PC-9 (cell line): ENCODE measurements at regions not wholly inside any gene's neighbourhood (a gene's known extent, or its start where the extent isn't known, plus 50 kb on each side); places are given as distances from the start of the nearest gene placed in this dataset.

Source experiments
- BruUV-seq: library from RNA; stranded (reverse); fragments of 400-500 nt; replicated peaks from 2 replicates; lab custom pipeline; 2021; lab: Mats Ljungman, UMichigan
- CTCF ChIA-PET: fragments of 300-600 bp; sonication (Branson Sonifier 250); formaldehyde crosslinking; loops from one replicate; lab custom pipeline; 2022; ENCODE audit warnings: antibody characterized with exemption; lab: Charles Lee
- POLR2A ChIA-PET: fragments of 300-600 bp; sonication (Branson Sonifier 250); formaldehyde crosslinking; loops from one replicate; lab custom pipeline; 2022; ENCODE audit warnings: antibody characterized with exemption; ENCODE audit not compliant: unreplicated experiment; lab: Charles Lee
- DNase-seq, 2 experiments: peaks; one replicate each; pipeline versions ENCODE4 v3.0.0 to v3.0.0-alpha.2; 2015 to 2022; ENCODE audit warnings: mixed read lengths in 1 of 2
- H2AFZ ChIP-seq: fragments of 200-600 bp; sonication (generic); 2 replicates; pipeline ENCODE4 v1.8.1; 2017; ENCODE audit warnings: antibody characterized with exemption
- H3F3A ChIP-seq: fragments of 200-600 bp; sonication (generic); 2 replicates; pipeline ENCODE4 v1.8.1; 2017; ENCODE audit warnings: antibody characterized with exemption, mild to moderate bottlenecking, low read depth; ENCODE audit not compliant: insufficient read depth
- H3K27ac ChIP-seq: fragments of 200-600 bp; sonication (generic); 2 replicates; pipeline ENCODE4 v1.6.1; 2016; ENCODE audit warnings: mixed run types
- H3K27me3 ChIP-seq: fragments of 200-600 bp; sonication (generic); 2 replicates; pipeline ENCODE4 v1.6.1; 2016; ENCODE audit warnings: low read depth, mixed run types; ENCODE audit not compliant: insufficient read depth
- H3K36me3 ChIP-seq: fragments of 200-600 bp; sonication (generic); 2 replicates; pipeline ENCODE4 v1.6.1; 2016; ENCODE audit warnings: low read depth, mixed run types
- H3K4me1 ChIP-seq: fragments of 200-600 bp; sonication (generic); replicated peaks from 2 replicates; pipeline ENCODE4 v1.6.1; 2016; ENCODE audit warnings: mixed run types; ENCODE audit not compliant: insufficient read depth
- H3K4me2 ChIP-seq: fragments of 200-600 bp; sonication (generic); 2 replicates; pipeline ENCODE4 v1.6.1; 2017; ENCODE audit warnings: mixed run types
- H3K4me3 ChIP-seq: fragments of 200-600 bp; sonication (generic); 2 replicates; pipeline ENCODE4 v1.6.1; 2016; ENCODE audit warnings: mixed run types
- H3K79me2 ChIP-seq: fragments of 200-600 bp; sonication (generic); 2 replicates; pipeline ENCODE4 v1.6.1; 2017; ENCODE audit warnings: low read depth, mixed run types
- H3K9me2 ChIP-seq: fragments of 200-600 bp; sonication (generic); 2 replicates; pipeline ENCODE4 v1.8.1; 2017; ENCODE audit warnings: mild to moderate bottlenecking; ENCODE audit not compliant: insufficient read depth
- H3K9me3 ChIP-seq: fragments of 200-600 bp; sonication (generic); 2 replicates; pipeline ENCODE4 v1.8.1; 2016; ENCODE audit warnings: low read depth; ENCODE audit not compliant: insufficient read depth
- H4K20me1 ChIP-seq: fragments of 200-600 bp; sonication (generic); 2 replicates; pipeline ENCODE4 v1.8.1; 2017; ENCODE audit not compliant: insufficient read depth
- EZH2 ChIP-seq: fragments of 200-600 bp; sonication (generic); IDR thresholded peaks from 2 replicates; pipeline ENCODE4 v1.8.0; 2017; ENCODE audit warnings: antibody characterized with exemption, low read depth
- intact Hi-C: fragments of 100-400 bp; cut with micrococcal nuclease; formaldehyde crosslinking; loops from one replicate; pipeline ENCODE4 v1.10.0; 2022; ENCODE audit not compliant: unreplicated experiment
- TF ChIP-seq, protein P1 (sequence below): fragments of 200-600 bp; sonication (generic); conservative IDR thresholded peaks from 2 replicates; pipeline ENCODE4 v1.6.1; 2017; ENCODE audit warnings: mixed run types, antibody characterized with exemption, mild to moderate bottlenecking, moderate library complexity

- intact Hi-C loops, result no loop called here
- ChIA-PET CTCF (no interaction called here), POLR2A (no interaction called here)
- TF ChIP-seq, protein P1, sequence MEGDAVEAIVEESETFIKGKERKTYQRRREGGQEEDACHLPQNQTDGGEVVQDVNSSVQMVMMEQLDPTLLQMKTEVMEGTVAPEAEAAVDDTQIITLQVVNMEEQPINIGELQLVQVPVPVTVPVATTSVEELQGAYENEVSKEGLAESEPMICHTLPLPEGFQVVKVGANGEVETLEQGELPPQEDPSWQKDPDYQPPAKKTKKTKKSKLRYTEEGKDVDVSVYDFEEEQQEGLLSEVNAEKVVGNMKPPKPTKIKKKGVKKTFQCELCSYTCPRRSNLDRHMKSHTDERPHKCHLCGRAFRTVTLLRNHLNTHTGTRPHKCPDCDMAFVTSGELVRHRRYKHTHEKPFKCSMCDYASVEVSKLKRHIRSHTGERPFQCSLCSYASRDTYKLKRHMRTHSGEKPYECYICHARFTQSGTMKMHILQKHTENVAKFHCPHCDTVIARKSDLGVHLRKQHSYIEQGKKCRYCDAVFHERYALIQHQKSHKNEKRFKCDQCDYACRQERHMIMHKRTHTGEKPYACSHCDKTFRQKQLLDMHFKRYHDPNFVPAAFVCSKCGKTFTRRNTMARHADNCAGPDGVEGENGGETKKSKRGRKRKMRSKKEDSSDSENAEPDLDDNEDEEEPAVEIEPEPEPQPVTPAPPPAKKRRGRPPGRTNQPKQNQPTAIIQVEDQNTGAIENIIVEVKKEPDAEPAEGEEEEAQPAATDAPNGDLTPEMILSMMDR, result no peak
- TF ChIP-seq EZH2, result no peak
- no peaks in the 10 kb centered on the region for H3K9me2 ChIP-seq
- H3K27me3 ChIP-seq, result no peaks in the 10 kb centered on the region
- no peaks in the 10 kb centered on the region for H3K36me3 ChIP-seq
- BruUV-seq, result no TSS peak
- no peak for DNase-seq
- no peak overlapping the region for H2AFZ ChIP-seq
- no peaks in the 10 kb centered on the region for H4K20me1 ChIP-seq
- peaks cover 15% of the 10 kb centered on the region for H3K4me1 ChIP-seq
- no peak overlapping the region for H3K27ac ChIP-seq
- no peak overlapping the region for H3K4me2 ChIP-seq
- no peaks in the 10 kb centered on the region for H3K79me2 ChIP-seq
- no peaks in the 10 kb centered on the region for H3K9me3 ChIP-seq
- no peak overlapping the region for H3K4me3 ChIP-seq
- peaks cover 16% of the 10 kb centered on the region; the same call in 1 of the 2 replicates for H3F3A ChIP-seq
Observed at GRCh38 chr20:57805747-57806146, 95.9 kb upstream of the PMEPA1 start.

GRCh38 chr20:57804470-57805250 is 94.8 kb upstream of the PMEPA1 start:
- ChIA-PET CTCF (no interaction called here), POLR2A (interaction anchor here (0.6 kb wide), 1 partner anchor 187 kb away, joined by 4 read pairs; no protein-coding TSS in a partner anchor)
- no TSS peak for BruUV-seq
- peaks cover 4% of the 10 kb centered on the region for H3K4me1 ChIP-seq
- no peak overlapping the region for H3K4me2 ChIP-seq
- TF ChIP-seq EZH2, result no peak
- TF ChIP-seq, protein P1, result no peak
- H3K9me2 ChIP-seq, result no peaks in the 10 kb centered on the region
- DNase-seq, result no peak
- H3K27ac ChIP-seq, result no peak overlapping the region
- H3F3A ChIP-seq, result peaks cover 7% of the 10 kb centered on the region; the same call in 1 of the 2 replicates
- H3K27me3 ChIP-seq, result no peaks in the 10 kb centered on the region
- H3K4me3 ChIP-seq, result no peak overlapping the region
- no peaks in the 10 kb centered on the region for H3K36me3 ChIP-seq
- intact Hi-C loops, result no loop called here
- no peaks in the 10 kb centered on the region for H4K20me1 ChIP-seq
- H2AFZ ChIP-seq, result no peak overlapping the region
- H3K9me3 ChIP-seq, result no peaks in the 10 kb centered on the region
- H3K79me2 ChIP-seq, result no peaks in the 10 kb centered on the region

DNA sequence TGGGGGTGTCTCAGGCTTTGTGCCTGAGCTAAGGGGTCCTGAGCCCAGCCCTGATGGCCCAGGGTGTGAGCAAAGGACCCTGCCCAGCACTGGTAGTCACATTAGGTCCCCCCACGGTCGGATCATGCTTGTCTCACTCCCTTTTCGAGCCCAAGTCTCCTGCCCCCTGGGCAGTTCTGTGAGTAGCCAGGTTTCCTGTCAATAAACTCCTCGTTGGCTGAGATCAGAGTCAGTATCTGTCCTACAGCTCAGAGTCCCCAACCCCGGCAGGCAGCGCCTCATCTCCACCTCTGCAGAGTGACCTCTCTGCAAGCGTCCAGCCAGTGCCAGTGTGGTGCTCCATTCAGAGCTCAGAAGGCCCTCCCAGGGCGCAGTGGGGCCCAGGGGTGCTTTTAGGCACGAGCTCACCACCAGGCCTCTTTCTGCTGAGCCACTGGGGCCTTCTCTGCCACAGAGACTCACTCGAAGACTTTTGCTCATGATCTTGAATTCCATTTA is 93.7 kb upstream of the PMEPA1 start:
- ChIA-PET CTCF (no interaction called here), POLR2A (no interaction called here)
- DNase-seq, result no peak
- Histone ChIP-seq H3K79me2 (no peaks in the 10 kb centered on the region), H3K27me3 (no peaks in the 10 kb centered on the region), H3K4me3 (no peak overlapping the region), H3K27ac (no peak overlapping the region), H3K9me2 (no peaks in the 10 kb centered on the region), H4K20me1 (no peaks in the 10 kb centered on the region), H3F3A (no peaks in the 10 kb centered on the region), H3K4me1 (no peaks in the 10 kb centered on the region), H2AFZ (no peak overlapping the region), H3K36me3 (no peaks in the 10 kb centered on the region), H3K9me3 (no peaks in the 10 kb centered on the region), H3K4me2 (no peak overlapping the region)
- intact Hi-C loops, result no loop called here
- no peak for TF ChIP-seq EZH2
- TF ChIP-seq, protein P1, result no peak
- BruUV-seq, result no TSS peak
